Hepatocyte (in vitro differentiated cells): ENCODE measurements at regions not wholly inside any gene's neighbourhood (a gene's known extent, or its start where the extent isn't known, plus 50 kb on each side); places are given as distances from the start of the nearest gene placed in this dataset.
"Not testable (repeated sequence)": the region's sequence is repeated elsewhere in the genome, so short reads cannot be mapped to it uniquely, and the experiment has no call there.

Experiments
- DNase-seq: peaks from one replicate; pipeline ENCODE4 v3.0.0-alpha.2; 2016; ENCODE audit warnings: low spot score
- H2AFZ ChIP-seq: fragments of 200-600 bp; sonication (generic); 2 replicates; pipeline ENCODE4 v1.6.0; 2016; ENCODE audit warnings: antibody characterized with exemption, mild to moderate bottlenecking
- H3K27ac ChIP-seq: fragments of 200-600 bp; sonication (generic); 2 replicates; pipeline ENCODE4 v1.5.1; 2016; ENCODE audit warnings: mild to moderate bottlenecking
- H3K27me3 ChIP-seq: fragments of 200-600 bp; sonication (generic); 2 replicates; pipeline ENCODE4 v1.6.1; 2016
- H3K36me3 ChIP-seq: fragments of 200-600 bp; sonication (generic); replicated peaks from 2 replicates; pipeline ENCODE4 v1.5.1; 2016; ENCODE audit warnings: low read depth; ENCODE audit not compliant: insufficient read depth
- H3K4me1 ChIP-seq: fragments of 200-600 bp; sonication (generic); 2 replicates; pipeline ENCODE4 v1.5.1; 2016; ENCODE audit warnings: mild to moderate bottlenecking, moderate library complexity; ENCODE audit not compliant: insufficient read depth
- H3K4me2 ChIP-seq: fragments of 200-600 bp; sonication (generic); 2 replicates; pipeline ENCODE4 v1.6.0; 2016
- H3K4me3 ChIP-seq: fragments of 200-600 bp; sonication (generic); 2 replicates; pipeline ENCODE4 v1.5.1; 2016; ENCODE audit warnings: mild to moderate bottlenecking
- H3K79me2 ChIP-seq: fragments of 200-600 bp; sonication (generic); 2 replicates; pipeline ENCODE4 v1.6.0; 2017; ENCODE audit warnings: mild to moderate bottlenecking
- H3K9me2 ChIP-seq: fragments of 200-600 bp; sonication (generic); replicated peaks from 2 replicates; pipeline ENCODE4 v1.6.0; 2017; ENCODE audit warnings: mild to moderate bottlenecking; ENCODE audit not compliant: insufficient read depth
- H3K9me3 ChIP-seq: fragments of 200-600 bp; sonication (generic); 2 replicates; pipeline ENCODE4 v1.5.1; 2016; ENCODE audit warnings: low read depth, mild to moderate bottlenecking
- H4K20me1 ChIP-seq: fragments of 200-600 bp; sonication (generic); 2 replicates; pipeline ENCODE4 v1.6.0; 2016; ENCODE audit warnings: mild to moderate bottlenecking; ENCODE audit not compliant: insufficient read depth, poor library complexity, severe bottlenecking
- CTCF ChIP-seq: fragments of 200-600 bp; sonication (generic); IDR thresholded peaks from 2 replicates; pipeline ENCODE4 v1.5.1; 2016; ENCODE audit warnings: antibody characterized with exemption, mild to moderate bottlenecking; ENCODE audit not compliant: poor library complexity
- EZH2 ChIP-seq: fragments of 200-600 bp; sonication (generic); IDR thresholded peaks from 2 replicates; pipeline ENCODE4 v1.6.1; 2016; ENCODE audit warnings: antibody characterized with exemption, mild to moderate bottlenecking, borderline replicate concordance
- EZH2phosphoT487 ChIP-seq: fragments of 200-600 bp; sonication (generic); IDR thresholded peaks from one replicate; pipeline ENCODE4 v1.6.1; 2018; ENCODE audit warnings: antibody characterized with exemption, mild to moderate bottlenecking, low read depth, moderate library complexity; ENCODE audit not compliant: unreplicated experiment, severe bottlenecking
- WGBS: methylation state at CpG from one replicate; pipeline ENCODE4 v1.1.6; 2016; ENCODE audit warnings: low lambda C conversion rate; ENCODE audit errors: missing lambda C conversion rate; 5-methylcytosine and 5-hydroxymethylcytosine counted together

GRCh38 chr5:21574438-21574837, 1278.7 kb downstream of the CDH12 start:
- DNase-seq = no peak

GRCh38 chr5:21573416-21574314, 1279.5 kb downstream of the CDH12 start:
- H3K79me2 ChIP-seq = no peaks in the 10 kb centered on the region
- H4K20me1 ChIP-seq = no peaks in the 10 kb centered on the region
- TF ChIP-seq EZH2phosphoT487 (no peak), EZH2 (no peak), CTCF (no peak)
- H2AFZ ChIP-seq = no peak overlapping the region
- H3K4me1 ChIP-seq = no peaks in the 10 kb centered on the region
- no peaks in the 10 kb centered on the region for H3K27me3 ChIP-seq
- no peak overlapping the region for H3K27ac ChIP-seq
- WGBS = 61% methylated on average over 1 of the region's 1 CpG
- H3K4me2 ChIP-seq = no peak overlapping the region
- DNase-seq = no peak
- H3K9me3 ChIP-seq = no peaks in the 10 kb centered on the region
- H3K4me3 ChIP-seq = no peak overlapping the region
- no peaks in the 10 kb centered on the region for H3K9me2 ChIP-seq
- H3K36me3 ChIP-seq = no peaks in the 10 kb centered on the region

More at GRCh38 chr5:21574438-21574837, 1278.7 kb downstream of the CDH12 start:
- Histone ChIP-seq H3K36me3 (no peaks in the 10 kb centered on the region), H4K20me1 (no peaks in the 10 kb centered on the region), H3K9me2 (no peaks in the 10 kb centered on the region), H3K4me2 (no peak overlapping the region), H3K4me1 (no peaks in the 10 kb centered on the region), H3K9me3 (no peaks in the 10 kb centered on the region), H2AFZ (no peak overlapping the region), H3K79me2 (no peaks in the 10 kb centered on the region), H3K27me3 (no peaks in the 10 kb centered on the region), H3K4me3 (no peak overlapping the region), H3K27ac (no peak overlapping the region)
- 38% methylated on average over 4 of the region's 4 CpGs for WGBS
- TF ChIP-seq EZH2 = no peak
- no peak for TF ChIP-seq EZH2phosphoT487
- TF ChIP-seq CTCF = no peak

GRCh38 chr5:21571196-21571595, 1281.9 kb downstream of the CDH12 start:
- not testable (repeated sequence) for H3K9me2 ChIP-seq, H3K4me2 ChIP-seq, H3K4me1 ChIP-seq, H2AFZ ChIP-seq, H3K4me3 ChIP-seq, H3K36me3 ChIP-seq, DNase-seq, H3K79me2 ChIP-seq, H3K27me3 ChIP-seq, H3K9me3 ChIP-seq, H3K27ac ChIP-seq, H4K20me1 ChIP-seq
- WGBS = 84% methylated on average over 1 of the region's 1 CpG

GRCh38 chr5:21559109-21559508, 1294.0 kb downstream of the CDH12 start:
- H4K20me1 ChIP-seq, DNase-seq, H3K9me3 ChIP-seq, H3K9me2 ChIP-seq, H3K4me3 ChIP-seq, H3K27ac ChIP-seq, H2AFZ ChIP-seq, H3K79me2 ChIP-seq, H3K27me3 ChIP-seq, H3K4me2 ChIP-seq, H3K36me3 ChIP-seq, H3K4me1 ChIP-seq: not testable (repeated sequence)
- WGBS = 94% methylated on average over 2 of the region's 2 CpGs

- not testable (repeated sequence) for H3K79me2 ChIP-seq, H3K36me3 ChIP-seq, H2AFZ ChIP-seq, H3K4me3 ChIP-seq, H3K9me2 ChIP-seq, H4K20me1 ChIP-seq, DNase-seq, H3K27ac ChIP-seq, H3K27me3 ChIP-seq, H3K9me3 ChIP-seq, H3K4me2 ChIP-seq, H3K4me1 ChIP-seq
- 92% methylated on average over 2 of the region's 3 CpGs for WGBS
These were observed 1300.9 kb downstream of the CDH12 start for GRCh38 chr5:21552263-21552662.

- not testable (repeated sequence) for H4K20me1 ChIP-seq
- 94% methylated on average over 3 of the region's 3 CpGs for WGBS
These were observed 1302.2 kb downstream of the CDH12 start for GRCh38 chr5:21550916-21551315.

GRCh38 chr5:21547656-21548055, 1305.5 kb downstream of the CDH12 start:
- not testable (repeated sequence) for H3K4me3 ChIP-seq, H4K20me1 ChIP-seq, H3K36me3 ChIP-seq, H3K79me2 ChIP-seq, H2AFZ ChIP-seq, H3K27ac ChIP-seq, H3K9me2 ChIP-seq, H3K27me3 ChIP-seq, H3K4me2 ChIP-seq, H3K9me3 ChIP-seq, DNase-seq, H3K4me1 ChIP-seq
- 88% methylated on average over 2 of the region's 2 CpGs for WGBS

More at GRCh38 chr5:21550916-21551315, 1302.2 kb downstream of the CDH12 start:
- not testable (repeated sequence) for H3K4me3 ChIP-seq, H3K4me1 ChIP-seq, H3K4me2 ChIP-seq, H2AFZ ChIP-seq, H3K27ac ChIP-seq, H3K9me3 ChIP-seq, H3K36me3 ChIP-seq, DNase-seq, H3K27me3 ChIP-seq, H3K9me2 ChIP-seq, H3K79me2 ChIP-seq
